A549 (cell line): ENCODE measurements at regions not wholly inside any gene's neighbourhood (a gene's known extent, or its start where the extent isn't known, plus 50 kb on each side); places are given as distances from the start of the nearest gene placed in this dataset.

Experiments used
- ATAC-seq, 2 experiments: fragments of 200-7000 bp in 1 of 2; fragments of >200 bp in 1 of 2; cut with Nextera tagmentation in 1 of 2; cut with Tn5 transposase in 1 of 2; 3 replicates each; pipeline versions ENCODE4 v1.8.0 to v1.9.1; 2018 to 2020; ENCODE audit warnings: mild to moderate bottlenecking in 1 of 2, moderate library complexity in 1 of 2
- CTCF ChIA-PET: fragments of 300-600 bp; sonication (Branson Sonifier 250); formaldehyde crosslinking; extraction: SDS; loops from one replicate; lab custom pipeline; 2021; ENCODE audit warnings: antibody characterized with exemption, inconsistent platforms; lab: Yijun Ruan, JAX
- POLR2A ChIA-PET: fragments of 350-600 bp; formaldehyde crosslinking; extraction: SDS; loops from one replicate; lab custom pipeline; 2021; ENCODE audit warnings: antibody characterized with exemption, inconsistent platforms; lab: Yijun Ruan, JAX
- DNase-seq, 2 experiments: peaks; one replicate each; pipeline versions ENCODE4 v3.0.0 to v3.0.0-alpha.2; 2011 to 2016; ENCODE audit warnings: low read depth in 1 of 2, low spot score in 1 of 2
- FAIRE-seq: peaks from 2 replicates; lab custom pipeline; 2011; peaks lifted over from hg19 to GRCh38; lab: Jason Lieb, UNC
- H3K27ac ChIP-seq, 2 experiments: fragments of >200 bp; sonication (Bioruptor Twin); formaldehyde crosslinking; 3 replicates each; pipeline ENCODE4 v1.5.1; 2016 to 2017
- H3K4me1 ChIP-seq: fragments of >200 bp; sonication (Bioruptor Twin); formaldehyde crosslinking; 3 replicates; pipeline ENCODE4 v1.6.1; 2016
- H3K4me2 ChIP-seq: fragments of >200 bp; sonication (Bioruptor Twin); formaldehyde crosslinking; 3 replicates; pipeline ENCODE4 v1.6.1; 2016
- H3K4me3 ChIP-seq: fragments of >200 bp; sonication (Bioruptor Twin); formaldehyde crosslinking; 3 replicates; pipeline ENCODE4 v1.5.1; 2016
- H3K9me3 ChIP-seq: fragments of >200 bp; sonication (Bioruptor Twin); formaldehyde crosslinking; 3 replicates; pipeline ENCODE4 v1.6.1; 2016
- BHLHE40 ChIP-seq: IDR thresholded peaks from 2 replicates; pipeline ENCODE4 v1.6.1; 2012; ENCODE audit warnings: low read depth, low read length, inconsistent platforms
- CEBPB ChIP-seq, 2 experiments: fragments of >200 bp in 1 of 2; sonication (Bioruptor Twin) in 1 of 2; formaldehyde crosslinking in 1 of 2; IDR thresholded peaks; 2 replicates each; pipeline ENCODE4 v1.6.1; 2012 to 2016
- CHD4 ChIP-seq: fragments of 200-600 bp; sonication (generic); IDR thresholded peaks from 2 replicates; pipeline ENCODE4 v1.6.1; 2016; ENCODE audit warnings: antibody characterized with exemption, mild to moderate bottlenecking, borderline replicate concordance
- FOSL2 ChIP-seq, 2 experiments: fragments of 450-650 bp in 1 of 2; fragments of >200 bp in 1 of 2; sonication (Bioruptor Twin) in 1 of 2; formaldehyde crosslinking; IDR thresholded peaks; 2 replicates each; pipeline versions ENCODE4 v1.5.0 to v1.6.1; 2016 to 2020; ENCODE audit warnings: mild to moderate bottlenecking in 1 of 2, moderate library complexity in 1 of 2
- FOXS1 ChIP-seq: fragments of 250-450 bp; sonication (Bioruptor Pico); IDR thresholded peaks from 2 replicates; pipeline ENCODE4 v1.5.0; 2020; ENCODE audit warnings: mild to moderate bottlenecking, moderate library complexity
- GATA3 ChIP-seq: IDR thresholded peaks from 2 replicates; pipeline ENCODE4 v1.6.1; 2012; ENCODE audit warnings: borderline replicate concordance
- HDAC2 ChIP-seq: fragments of 200-600 bp; sonication (generic); IDR thresholded peaks from 2 replicates; pipeline ENCODE4 v1.6.1; 2016
- JUNB ChIP-seq: fragments of >200 bp; sonication (Bioruptor Twin); formaldehyde crosslinking; IDR thresholded peaks from 2 replicates; pipeline ENCODE4 v1.6.1; 2016
- KDM1A ChIP-seq: fragments of 200-600 bp; sonication (generic); IDR thresholded peaks from 2 replicates; pipeline ENCODE4 v1.6.1; 2016; ENCODE audit warnings: low read depth, mild to moderate bottlenecking
- MAFK ChIP-seq: fragments of 450-650 bp; IDR thresholded peaks from 2 replicates; pipeline ENCODE4 v1.6.1; 2014; ENCODE audit not compliant: partially characterized antibody
- RARB ChIP-seq: fragments of 250-450 bp; sonication (Bioruptor Pico); IDR thresholded peaks from 2 replicates; pipeline ENCODE4 v1.8.0; 2021; ENCODE audit warnings: mild to moderate bottlenecking, moderate library complexity
- SREBF2 ChIP-seq: fragments of 450-650 bp; IDR thresholded peaks from 2 replicates; pipeline ENCODE4 v1.6.1; 2014; ENCODE audit warnings: mild to moderate bottlenecking, moderate library complexity
- TFCP2L1 ChIP-seq: fragments of 250-450 bp; sonication (Bioruptor Pico); IDR thresholded peaks from 2 replicates; pipeline ENCODE4 v1.5.0; 2021; ENCODE audit warnings: mild to moderate bottlenecking
- WGBS: methylation state at CpG from one replicate; pipeline ENCODE4 v1.1.6; 2017; ENCODE audit errors: missing lambda C conversion rate; 5-methylcytosine and 5-hydroxymethylcytosine counted together
- TF ChIP-seq, protein P1 (sequence below): fragments of >200 bp; sonication (Bioruptor Twin); formaldehyde crosslinking; IDR thresholded peaks from 2 replicates; pipeline ENCODE4 v1.6.1; 2016
- TF ChIP-seq, protein P2 (sequence below): fragments of >200 bp; sonication (Bioruptor Twin); formaldehyde crosslinking; IDR thresholded peaks from 3 replicates; pipeline ENCODE4 v1.5.1; 2016
- TF ChIP-seq, protein P3 (sequence below): fragments of 250-450 bp; sonication (Bioruptor Pico); IDR thresholded peaks from 2 replicates; pipeline ENCODE4 v1.5.0; 2021; ENCODE audit warnings: mild to moderate bottlenecking, moderate library complexity, borderline replicate concordance

DNA sequence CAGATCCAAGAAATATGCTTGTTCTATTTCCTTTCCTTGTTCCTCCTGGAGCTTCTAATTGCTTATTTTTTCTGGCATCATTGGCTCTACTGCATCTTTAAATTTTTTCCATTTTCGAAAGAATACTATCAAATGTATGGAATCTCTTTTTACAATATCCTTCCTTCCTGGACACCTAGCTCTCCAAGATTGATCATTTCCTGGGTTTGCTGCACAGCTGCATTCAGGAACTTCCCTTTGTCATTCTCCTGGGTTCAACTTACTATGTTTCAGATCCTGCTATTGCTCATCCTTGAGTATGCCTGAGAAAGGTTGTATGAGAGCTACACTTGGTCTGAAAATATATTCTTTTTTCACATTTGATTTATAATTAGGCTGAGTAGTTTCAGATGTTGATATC, 73.7 kb upstream of the ERCC6L2 start:
- no peak for ATAC-seq
- no peak overlapping the region for H3K4me3 ChIP-seq
- no peak for DNase-seq
- no peaks in the 10 kb centered on the region for H3K9me3 ChIP-seq
- CTCF ChIA-PET: interaction anchor here (1.0 to 1.3 kb wide), 2 partner anchors 10 to 20 kb away, joined by 3 read pairs; no protein-coding TSS in a partner anchor
- POLR2A ChIA-PET: no interaction called here
- WGBS: 57% methylated on average over 1 of the region's 1 CpG
- no peak overlapping the region for H3K4me2 ChIP-seq
- H3K27ac ChIP-seq: no peak overlapping the region
- no peak for TF ChIP-seq TFCP2L1
- TF ChIP-seq, protein P1, sequence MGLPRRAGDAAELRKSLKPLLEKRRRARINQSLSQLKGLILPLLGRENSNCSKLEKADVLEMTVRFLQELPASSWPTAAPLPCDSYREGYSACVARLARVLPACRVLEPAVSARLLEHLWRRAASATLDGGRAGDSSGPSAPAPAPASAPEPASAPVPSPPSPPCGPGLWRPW: no peak
- TF ChIP-seq HDAC2: no peak
- no peak for TF ChIP-seq BHLHE40
- no peak for TF ChIP-seq FOXS1 (CRISPR knock-in tag)
- TF ChIP-seq KDM1A: no peak
- TF ChIP-seq, all 56 proteins: peak for 0
- no peak for FAIRE-seq
- no peaks in the 10 kb centered on the region for H3K4me1 ChIP-seq

DNA sequence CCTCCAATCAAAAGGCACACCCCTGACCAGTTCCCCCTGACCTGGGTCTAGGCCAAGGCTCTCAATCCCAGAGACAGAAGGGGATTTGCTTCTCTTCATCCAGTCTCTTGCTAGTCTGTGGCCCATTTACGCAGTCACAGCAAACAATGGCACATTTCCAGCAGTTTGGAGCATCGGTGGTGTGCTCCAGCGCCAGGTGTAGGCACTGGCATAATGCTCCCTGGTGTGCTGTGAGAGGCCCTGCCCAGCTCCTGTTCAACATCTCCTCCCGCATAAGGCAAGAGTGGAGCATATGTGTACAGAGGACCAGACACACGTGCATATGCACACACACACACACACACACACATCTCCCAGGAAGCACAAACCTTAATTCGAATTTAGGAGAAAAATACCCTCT, 79.5 kb upstream of the ERCC6L2 start:
- no peak for ATAC-seq
- ChIA-PET CTCF (interaction anchor here (2.3 kb wide), 1 partner anchor 10 kb away, joined by 5 read pairs; no protein-coding TSS in a partner anchor), POLR2A (no interaction called here)
- Histone ChIP-seq H3K27ac (no peak overlapping the region), H3K9me3 (no peaks in the 10 kb centered on the region), H3K4me1 (peaks cover 11% of the 10 kb centered on the region), H3K4me3 (no peak overlapping the region), H3K4me2 (no peak overlapping the region)
- FAIRE-seq: no peak
- TF ChIP-seq, protein P1: no peak
- no peak for TF ChIP-seq CEBPB (IDR thresholded peaks at IDR 0.05)
- 58% methylated on average over 5 of the region's 6 CpGs for whole genome bisulfite sequencing
- DNase-seq: no peak

DNA sequence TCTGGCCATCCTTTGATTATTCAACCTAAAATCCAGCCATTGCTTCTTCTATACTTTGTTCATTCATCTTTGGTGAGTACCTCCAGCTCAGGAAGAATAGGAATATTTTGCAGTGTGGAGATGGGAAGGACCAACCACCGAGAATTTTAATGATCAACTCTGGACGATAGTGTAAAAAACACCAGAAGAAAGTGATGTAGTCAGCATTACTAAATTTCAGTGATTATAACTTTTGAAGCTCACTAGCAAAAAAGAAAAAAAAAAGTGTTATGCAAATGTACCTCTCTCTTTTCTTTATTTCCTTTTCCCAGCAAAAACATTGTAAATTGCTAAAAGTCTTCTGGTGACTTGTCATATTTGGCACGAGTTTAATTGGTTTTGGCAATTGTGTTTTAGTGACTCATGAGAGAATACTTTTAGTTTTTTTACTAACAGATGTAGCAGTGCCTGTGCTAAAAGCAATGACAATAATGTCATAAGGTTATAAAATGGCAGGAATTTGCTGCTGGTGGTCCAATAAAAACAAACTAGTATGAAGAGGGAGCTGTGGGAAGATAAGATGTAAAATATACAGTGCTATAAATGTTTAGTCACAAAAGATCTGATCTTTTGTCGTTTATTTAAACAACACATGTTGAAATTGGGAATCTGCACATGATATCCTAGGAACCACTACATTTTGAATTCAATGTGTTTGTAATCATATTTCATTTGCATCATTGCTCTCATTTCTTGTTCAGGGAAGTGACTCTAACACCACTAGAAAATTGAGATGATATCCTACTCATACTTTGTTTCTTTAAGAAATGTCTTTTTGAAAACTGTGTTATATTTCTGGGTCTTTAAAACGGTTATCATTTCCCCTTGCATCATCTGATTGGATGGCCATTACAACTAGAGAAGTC, 81.3 kb upstream of the ERCC6L2 start:
- peaks cover 11% of the 10 kb centered on the region for H3K4me1 ChIP-seq
- no peaks in the 10 kb centered on the region for H3K9me3 ChIP-seq
- CTCF ChIA-PET: interaction anchor here (2.3 kb wide), 1 partner anchor 8 kb away, joined by 5 read pairs; no protein-coding TSS in a partner anchor
- FAIRE-seq (no peak), ATAC-seq (no peak), DNase-seq (no peak)
- no peak overlapping the region for H3K27ac ChIP-seq
- WGBS: 22% methylated on average over 5 of the region's 5 CpGs
- TF ChIP-seq FOSL2 (IDR thresholded peaks at IDR 0.05) (no peak), FOSL2 (CRISPR knock-in tag; IDR thresholded peaks at IDR 0.05) (peak; percentile 25; the same call in 1 of the 2 replicates), MAFK (peak; percentile 74), GATA3 (peak; percentile 34; the same call in 1 of the 2 replicates), JUNB (peak; percentile 36; the same call in 1 of the 2 replicates), CHD4 (no peak)
- H3K4me3 ChIP-seq: no peak overlapping the region
- H3K4me2 ChIP-seq: peak overlapping the region; percentile 13; the same call in 1 of the 3 replicates
- POLR2A ChIA-PET: no interaction called here

DNA sequence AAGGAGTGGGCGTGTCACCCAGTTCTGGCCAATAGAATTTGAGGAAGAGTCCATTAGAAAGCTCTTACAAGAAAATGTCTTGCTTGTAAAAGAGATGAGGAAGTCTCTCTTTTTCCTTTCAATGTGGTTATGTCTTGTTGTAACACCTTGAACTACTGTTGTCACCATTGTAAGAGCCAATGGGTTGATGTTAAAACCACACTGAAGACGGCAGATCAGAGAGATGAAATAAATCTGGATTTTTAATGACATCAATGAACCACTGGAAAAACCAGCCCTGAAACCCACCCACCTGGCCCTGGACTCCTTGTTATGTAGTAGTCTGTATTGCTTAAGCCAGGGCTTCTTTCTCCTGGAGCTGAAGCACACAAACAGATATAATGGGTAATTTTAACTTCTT, 83.8 kb upstream of the ERCC6L2 start:
- no peak overlapping the region for H3K4me2 ChIP-seq
- 86% methylated on average over 2 of the region's 2 CpGs for WGBS
- H3K9me3 ChIP-seq: no peaks in the 10 kb centered on the region
- ATAC-seq (no peak), DNase-seq (no peak), FAIRE-seq (no peak)
- TF ChIP-seq, protein P2, sequence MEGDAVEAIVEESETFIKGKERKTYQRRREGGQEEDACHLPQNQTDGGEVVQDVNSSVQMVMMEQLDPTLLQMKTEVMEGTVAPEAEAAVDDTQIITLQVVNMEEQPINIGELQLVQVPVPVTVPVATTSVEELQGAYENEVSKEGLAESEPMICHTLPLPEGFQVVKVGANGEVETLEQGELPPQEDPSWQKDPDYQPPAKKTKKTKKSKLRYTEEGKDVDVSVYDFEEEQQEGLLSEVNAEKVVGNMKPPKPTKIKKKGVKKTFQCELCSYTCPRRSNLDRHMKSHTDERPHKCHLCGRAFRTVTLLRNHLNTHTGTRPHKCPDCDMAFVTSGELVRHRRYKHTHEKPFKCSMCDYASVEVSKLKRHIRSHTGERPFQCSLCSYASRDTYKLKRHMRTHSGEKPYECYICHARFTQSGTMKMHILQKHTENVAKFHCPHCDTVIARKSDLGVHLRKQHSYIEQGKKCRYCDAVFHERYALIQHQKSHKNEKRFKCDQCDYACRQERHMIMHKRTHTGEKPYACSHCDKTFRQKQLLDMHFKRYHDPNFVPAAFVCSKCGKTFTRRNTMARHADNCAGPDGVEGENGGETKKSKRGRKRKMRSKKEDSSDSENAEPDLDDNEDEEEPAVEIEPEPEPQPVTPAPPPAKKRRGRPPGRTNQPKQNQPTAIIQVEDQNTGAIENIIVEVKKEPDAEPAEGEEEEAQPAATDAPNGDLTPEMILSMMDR: no peak
- TF ChIP-seq RARB: no peak
- TF ChIP-seq SREBF2: no peak
- TF ChIP-seq, protein P3, sequence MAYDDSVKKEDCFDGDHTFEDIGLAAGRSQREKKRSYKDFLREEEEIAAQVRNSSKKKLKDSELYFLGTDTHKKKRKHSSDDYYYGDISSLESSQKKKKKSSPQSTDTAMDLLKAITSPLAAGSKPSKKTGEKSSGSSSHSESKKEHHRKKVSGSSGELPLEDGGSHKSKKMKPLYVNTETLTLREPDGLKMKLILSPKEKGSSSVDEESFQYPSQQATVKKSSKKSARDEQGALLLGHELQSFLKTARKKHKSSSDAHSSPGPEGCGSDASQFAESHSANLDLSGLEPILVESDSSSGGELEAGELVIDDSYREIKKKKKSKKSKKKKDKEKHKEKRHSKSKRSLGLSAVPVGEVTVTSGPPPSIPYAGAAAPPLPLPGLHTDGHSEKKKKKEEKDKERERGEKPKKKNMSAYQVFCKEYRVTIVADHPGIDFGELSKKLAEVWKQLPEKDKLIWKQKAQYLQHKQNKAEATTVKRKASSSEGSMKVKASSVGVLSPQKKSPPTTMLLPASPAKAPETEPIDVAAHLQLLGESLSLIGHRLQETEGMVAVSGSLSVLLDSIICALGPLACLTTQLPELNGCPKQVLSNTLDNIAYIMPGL (CRISPR knock-in tag): no peak
- TF ChIP-seq JUNB: no peak
- no peak for TF ChIP-seq KDM1A
- POLR2A ChIA-PET: no interaction called here
- CTCF ChIA-PET: no interaction called here
- no peak overlapping the region for H3K4me3 ChIP-seq
- H3K4me1 ChIP-seq: peaks cover 11% of the 10 kb centered on the region
- no peak overlapping the region for H3K27ac ChIP-seq
